HG02763 (cell line): ENCODE measurements at regions not wholly inside any gene's neighbourhood (a gene's known extent, or its start where the extent isn't known, plus 50 kb on each side); places are given as distances from the start of the nearest gene placed in this dataset.

ENCODE experiments used
- ATAC-seq: cut with Tn5 transposase; IDR thresholded peaks from one replicate; pipeline ENCODE4 v1.9.1; 2021; ENCODE audit warnings: mild to moderate bottlenecking, moderate library complexity; ENCODE audit not compliant: unreplicated experiment

DNA sequence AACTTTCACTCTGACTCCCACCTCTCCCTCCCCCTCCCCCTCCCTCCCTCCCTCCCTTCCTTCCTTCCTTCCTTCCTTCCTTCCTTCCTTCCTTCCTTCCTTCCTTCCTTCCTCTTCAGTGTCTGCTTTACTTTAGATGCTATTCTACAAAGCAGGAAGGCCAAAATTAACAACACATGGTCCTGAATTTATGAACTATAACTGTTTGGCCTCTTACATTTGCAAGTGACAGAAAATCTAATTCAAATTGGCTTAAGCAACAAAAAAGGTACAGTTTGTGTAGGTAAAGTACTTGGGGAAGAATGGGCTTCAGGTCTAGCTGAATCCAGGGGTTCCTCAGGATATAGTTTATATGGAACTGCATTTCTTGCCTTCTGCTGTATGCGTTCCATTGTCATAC, 673.0 kb downstream of the AACS start:
- ATAC-seq, result no peak

DNA sequence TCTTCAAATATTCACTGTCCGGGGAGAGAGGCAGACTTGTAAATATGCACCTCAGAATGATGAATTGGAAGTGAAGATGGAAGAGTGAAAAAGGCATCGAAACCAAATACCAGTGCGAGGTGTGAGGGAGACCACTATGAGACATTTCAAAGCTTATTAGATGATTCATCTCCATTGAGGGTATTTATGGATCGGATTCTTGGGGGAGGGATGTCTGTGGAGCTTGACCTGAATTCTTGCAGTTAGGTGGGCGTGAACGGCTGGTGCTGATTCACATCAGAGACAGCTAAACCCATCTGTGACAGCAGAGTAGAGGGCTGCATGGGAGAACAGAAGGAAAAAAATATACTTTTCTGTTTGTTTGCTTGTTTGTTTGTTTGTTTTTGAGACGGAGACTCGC, 677.2 kb downstream of the AACS start:
- ATAC-seq, result no peak

DNA sequence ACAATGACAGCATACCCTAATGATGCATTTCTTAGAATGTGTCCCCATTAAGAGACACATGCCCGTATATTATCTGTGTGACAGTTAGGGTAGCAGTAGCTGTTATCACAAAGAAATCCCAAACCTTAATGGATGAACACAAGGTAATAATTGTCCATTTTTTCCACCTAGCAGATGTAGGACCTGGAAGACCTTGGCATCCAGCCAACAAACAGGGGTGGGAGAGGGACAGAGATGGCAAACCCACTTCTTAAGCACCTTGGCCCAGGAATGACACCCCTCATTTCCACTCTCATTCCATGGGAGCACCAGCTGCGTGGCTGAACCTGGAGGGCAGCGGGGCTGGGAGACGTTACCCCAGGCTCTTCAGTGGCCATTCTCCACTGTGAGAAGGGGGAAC, 679.0 kb downstream of the AACS start:
- no peak for ATAC-seq

DNA sequence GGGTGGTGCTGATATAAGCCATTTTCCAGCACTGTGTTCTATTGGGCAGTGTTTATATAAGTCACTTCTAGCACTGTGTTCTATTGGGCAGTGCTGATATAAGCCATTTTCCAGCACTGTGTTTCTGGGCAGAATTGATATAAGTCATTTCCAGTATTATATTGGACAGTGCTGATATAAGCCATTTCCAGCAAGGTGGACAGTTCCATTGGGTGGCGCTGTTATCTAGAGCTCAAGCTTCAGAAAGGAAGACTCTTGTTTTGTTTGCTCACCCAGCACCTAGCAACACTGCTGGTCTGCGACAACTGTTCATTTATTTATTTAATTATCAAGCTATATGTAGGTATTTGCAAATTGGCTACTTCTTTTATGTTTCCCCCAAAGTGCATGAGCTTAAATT, 690.3 kb downstream of the AACS start:
- no peak for ATAC-seq

DNA sequence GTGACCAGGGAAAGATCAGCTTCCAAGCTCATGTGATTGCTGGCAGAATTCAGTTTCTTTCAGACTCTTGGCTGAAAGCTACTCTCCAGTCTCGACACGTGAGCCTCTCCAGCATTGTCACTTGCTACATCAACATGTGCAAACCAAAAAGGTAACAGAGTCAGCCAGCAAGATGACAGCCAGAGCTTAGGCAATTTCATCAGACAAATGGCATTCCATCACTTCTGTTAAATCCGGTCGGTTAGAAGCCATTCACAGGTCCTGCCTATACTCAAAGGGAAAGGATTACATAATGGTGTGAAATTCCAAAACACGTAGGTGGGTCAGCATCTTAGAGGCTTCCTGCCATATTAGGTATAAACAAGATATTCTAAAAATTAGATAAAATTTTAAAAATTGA, 700.9 kb downstream of the AACS start:
- no peak for ATAC-seq

DNA sequence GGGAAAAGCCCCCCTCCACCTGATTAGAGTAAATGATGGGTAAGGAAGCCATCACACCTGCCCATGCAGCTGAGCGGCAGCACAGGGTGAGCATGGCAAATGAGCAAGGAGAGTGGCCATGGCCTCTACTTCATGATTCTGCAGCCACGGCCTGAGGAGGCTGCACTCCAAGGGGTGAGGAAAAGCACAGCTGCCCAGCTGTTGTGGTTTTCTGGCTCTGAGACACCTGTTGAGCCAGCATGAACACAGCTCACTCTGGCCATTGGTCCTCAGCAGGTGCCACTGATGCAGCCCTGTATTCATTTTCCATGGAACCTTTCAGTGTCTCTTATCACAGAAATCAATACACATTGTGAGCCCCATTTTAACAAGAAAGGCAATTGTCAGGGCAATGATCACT, 707.2 kb downstream of the AACS start:
- no peak for ATAC-seq

DNA sequence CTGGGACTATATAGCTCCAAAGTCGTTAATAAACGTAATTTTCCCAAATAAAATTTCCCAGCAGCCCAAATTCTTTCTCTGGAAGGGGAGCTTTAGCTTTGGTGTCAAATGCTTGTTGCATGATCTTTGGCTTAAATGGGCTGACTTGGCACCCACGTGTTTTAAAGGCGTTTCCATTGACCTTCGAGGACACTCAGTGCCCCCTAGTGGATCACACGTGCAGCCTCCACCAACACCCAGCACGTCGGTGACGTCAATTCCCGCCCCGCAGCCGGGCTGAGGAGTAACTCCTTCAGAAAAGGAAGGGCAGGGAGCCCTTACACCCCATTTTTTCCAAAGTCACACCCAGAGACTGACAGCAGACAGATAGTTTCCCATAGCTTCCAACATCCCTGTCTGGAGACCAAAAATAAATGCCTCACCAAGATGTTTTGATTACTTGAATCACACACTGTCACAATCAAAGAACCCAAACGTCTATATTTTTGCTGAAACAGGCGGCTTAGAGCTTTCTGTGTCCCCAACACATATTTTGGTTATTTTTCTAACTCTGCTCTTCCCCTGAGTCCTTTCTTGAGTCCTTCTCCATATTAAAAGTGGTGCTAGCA, 707.9 kb downstream of the AACS start:
- peak; percentile 53 for ATAC-seq

DNA sequence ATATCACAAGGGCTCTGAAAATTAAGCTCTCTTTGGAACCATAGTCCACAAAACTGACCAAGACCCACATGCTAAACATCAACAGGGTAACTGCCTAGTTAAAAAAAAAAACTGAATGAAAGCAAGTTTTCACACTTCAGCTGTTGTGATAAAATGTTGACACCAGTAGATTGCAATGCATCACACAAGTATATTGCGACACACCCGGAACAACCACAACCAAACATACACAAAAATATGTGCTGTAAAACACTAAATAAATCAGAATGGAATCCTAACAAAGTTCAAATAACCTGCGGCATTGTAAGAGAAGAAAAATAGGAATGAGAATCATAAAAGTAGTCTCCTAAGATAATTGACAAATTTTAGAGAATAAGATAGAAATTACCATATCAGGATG, 710.3 kb downstream of the AACS start:
- ATAC-seq, result no peak

DNA sequence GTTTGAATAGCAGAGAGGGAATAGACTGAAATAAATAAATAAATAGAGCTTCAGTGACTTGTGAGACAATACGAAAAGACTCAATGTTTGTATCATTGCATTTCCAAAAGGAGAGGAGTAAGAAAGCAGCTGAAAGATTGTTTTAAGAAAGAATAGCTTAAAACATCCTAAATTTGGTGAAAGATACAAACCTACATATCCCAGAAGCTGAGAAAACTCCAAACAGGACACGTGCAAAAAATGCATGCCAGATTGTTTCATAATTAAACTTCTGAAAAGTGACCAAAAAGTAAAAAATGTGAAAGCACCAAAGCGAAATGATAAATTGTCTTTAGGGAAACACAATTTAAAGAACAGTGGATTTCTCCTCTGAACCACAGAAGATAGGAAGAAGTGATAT, 711.0 kb downstream of the AACS start:
- no peak for ATAC-seq

DNA sequence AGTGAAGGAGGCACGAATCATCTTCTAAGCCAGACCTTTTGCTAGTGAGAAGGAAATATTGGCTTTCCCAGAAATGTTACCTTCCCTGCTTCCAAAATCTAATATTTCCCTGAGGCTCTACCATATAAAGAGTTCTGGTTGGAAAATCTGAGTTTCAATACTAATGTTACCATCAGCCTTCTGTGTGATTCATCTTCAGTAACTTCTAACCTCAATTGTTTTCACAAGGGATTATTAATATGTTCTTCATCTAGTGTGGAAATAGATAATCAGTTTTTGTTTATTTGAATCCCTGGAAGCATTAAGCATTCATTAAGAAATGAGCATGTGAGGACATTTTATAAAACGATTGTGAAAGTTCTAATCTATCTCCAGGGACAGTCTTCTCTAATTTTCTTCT, 720.9 kb downstream of the AACS start:
- ATAC-seq, result no peak

DNA sequence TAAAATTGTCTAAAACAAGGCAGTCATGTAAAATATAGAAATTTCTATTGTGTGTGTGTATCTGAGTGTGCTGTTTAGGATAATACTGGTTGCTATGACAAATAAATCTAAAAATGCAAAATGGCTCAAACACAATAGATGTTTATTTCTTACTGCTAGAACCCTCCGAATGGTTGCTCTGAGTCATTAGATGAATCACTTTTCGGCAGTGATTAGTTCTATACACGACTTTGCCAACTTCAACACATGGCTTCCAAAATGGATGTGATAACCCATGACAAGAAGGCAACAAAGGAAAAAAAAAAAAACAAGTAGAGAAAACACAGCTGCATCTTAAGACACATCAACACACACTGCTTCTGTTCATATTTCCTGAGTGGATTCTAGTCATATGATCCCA, 729.2 kb downstream of the AACS start:
- ATAC-seq, result no peak

DNA sequence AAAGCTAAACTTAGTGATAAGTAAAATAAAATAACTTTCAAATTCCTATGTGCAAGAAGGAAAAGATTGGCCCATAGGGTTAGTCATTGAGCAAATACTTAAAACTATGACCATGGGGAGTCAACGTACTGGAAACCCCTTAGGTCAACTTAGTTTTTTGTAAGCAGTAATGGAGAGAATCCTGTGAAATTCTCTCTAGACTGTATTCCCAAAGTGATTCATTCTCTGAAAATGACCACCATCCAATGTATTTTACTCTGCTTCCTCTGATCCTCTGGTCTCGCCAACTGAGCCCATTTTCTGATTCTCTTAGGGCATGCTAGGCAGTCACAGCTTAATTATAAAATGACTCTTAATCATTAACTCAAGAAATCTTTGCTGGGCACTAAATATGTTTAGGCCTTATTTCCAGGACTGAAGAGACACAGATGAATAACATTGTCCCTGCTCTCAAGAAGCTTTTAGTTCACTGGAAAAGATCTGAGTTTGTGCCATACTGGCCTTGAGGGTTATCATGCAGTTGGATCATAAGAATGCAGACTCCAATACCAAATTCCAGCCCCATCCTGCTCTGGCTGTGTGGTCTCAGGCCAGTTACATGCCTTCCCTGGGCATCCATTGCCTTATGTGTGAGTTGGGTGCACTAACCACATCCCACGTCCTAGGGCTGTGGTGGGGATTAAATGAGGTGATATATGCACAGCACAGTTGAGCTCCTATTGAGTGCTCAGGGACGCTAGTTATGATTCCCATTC, 732.4 kb downstream of the AACS start:
- no peak for ATAC-seq

DNA sequence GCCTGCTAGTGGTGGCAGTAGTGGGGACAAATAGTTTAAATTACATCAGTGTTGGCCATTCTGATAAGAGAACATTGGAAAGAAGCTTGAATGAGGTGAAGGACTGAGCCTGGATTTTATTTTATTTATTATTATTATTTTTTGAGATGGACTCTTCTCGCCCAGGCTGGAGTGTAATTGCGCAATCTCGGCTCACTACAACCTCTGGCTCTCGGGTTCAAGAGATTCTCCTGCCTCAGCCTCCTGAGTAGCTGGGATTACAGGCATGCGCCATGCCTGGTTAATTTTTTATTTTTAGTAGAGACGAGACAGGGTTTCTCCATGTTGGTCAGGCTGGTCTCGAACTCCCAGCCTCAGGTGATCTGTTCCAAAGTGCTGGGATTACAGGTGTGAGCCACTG, 739.4 kb downstream of the AACS start:
- ATAC-seq, result no peak

DNA sequence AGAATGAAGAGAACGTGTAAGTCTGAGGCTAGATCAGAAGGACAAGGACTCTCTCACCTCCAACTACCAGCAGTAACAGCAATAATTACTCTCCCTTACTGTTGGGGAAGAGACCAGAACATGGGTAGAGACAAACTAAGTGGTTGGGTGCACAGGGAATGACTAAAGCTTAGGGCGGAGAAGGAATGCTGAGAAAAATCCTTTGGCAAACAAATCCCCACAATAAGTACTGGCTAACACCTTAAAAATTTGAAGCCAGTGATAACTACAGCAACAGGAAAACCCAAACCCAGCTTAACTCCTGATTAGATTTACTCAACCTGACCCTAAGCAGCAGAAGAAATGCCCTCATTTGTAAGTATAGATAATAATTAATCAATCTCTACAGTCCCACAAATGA, 759.0 kb downstream of the AACS start:
- ATAC-seq, result no peak

DNA sequence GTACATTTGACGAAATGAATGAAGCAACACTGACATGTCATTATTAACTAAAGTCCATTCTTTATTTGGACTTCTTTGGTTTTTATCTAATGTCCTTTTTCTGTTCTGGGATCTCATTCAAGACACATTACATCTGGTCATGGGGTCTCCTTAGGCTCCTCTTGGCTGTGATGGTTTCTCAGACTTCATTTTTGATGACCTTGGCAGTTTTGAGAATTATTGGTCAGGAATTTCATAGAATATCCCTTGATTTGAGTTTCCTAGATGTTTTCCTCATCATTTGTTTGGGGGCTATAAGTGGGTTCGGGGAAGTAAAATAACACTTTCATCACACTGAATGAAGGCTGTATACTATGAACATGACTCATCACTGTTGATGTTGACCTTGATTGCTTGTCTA, 770.6 kb downstream of the AACS start:
- no peak for ATAC-seq

DNA sequence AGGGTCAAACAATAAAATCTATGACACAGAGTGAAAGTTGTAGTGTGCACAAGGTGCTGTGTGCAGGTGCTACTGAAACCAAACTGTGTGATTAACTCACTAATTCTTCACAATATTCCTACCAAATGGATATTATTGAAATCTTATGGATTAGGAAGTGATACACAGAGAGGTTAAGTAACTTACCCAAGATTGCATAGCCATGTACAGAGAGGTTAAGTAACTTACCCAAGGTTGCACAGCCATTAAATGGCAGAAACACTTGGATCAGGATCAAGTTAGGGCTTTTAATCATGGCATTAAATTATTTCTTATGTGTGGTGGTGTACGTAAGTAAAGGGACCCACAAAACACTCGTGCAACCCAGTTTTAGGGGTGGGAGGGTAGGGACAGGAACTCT, 771.4 kb downstream of the AACS start:
- ATAC-seq, result no peak

DNA sequence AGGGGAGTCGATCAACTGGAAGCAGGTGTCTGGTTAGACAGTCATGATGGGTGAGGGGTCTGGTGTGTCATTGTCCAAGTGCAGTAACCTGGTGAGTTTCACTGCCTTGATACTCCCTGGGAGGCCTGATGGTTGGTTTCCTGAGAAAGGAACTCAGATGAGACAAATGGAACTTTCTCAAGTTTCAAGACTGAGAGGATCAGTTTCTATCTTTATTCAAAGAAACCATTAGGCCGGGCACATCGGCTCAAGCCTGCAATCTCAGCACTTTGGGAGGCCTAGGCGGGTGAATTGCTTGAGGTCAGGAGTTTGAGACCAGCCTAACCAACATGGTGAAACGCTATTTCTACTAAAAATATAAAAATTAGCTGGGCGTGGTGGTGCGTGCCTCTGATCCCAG, 776.1 kb downstream of the AACS start:
- no peak for ATAC-seq

DNA sequence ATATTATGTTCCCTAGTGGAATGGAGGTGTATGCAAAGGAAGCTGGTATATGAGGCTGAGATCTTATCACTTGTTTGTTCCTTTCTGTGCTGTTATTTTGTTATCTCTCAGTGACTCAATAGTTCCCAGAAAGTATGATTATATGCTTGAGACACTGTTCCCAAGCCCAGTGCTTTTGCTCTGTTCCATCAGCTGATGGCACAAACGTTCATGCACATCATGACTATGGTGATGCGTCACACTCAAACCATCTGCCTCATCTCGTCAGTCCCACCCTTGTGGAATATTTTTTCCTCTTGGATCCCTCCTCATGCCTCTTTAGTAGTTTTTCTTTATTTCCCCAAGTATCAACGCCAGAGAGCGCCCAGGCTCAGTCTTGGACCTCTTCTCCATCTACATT, 786.9 kb downstream of the AACS start:
- ATAC-seq, result no peak

DNA sequence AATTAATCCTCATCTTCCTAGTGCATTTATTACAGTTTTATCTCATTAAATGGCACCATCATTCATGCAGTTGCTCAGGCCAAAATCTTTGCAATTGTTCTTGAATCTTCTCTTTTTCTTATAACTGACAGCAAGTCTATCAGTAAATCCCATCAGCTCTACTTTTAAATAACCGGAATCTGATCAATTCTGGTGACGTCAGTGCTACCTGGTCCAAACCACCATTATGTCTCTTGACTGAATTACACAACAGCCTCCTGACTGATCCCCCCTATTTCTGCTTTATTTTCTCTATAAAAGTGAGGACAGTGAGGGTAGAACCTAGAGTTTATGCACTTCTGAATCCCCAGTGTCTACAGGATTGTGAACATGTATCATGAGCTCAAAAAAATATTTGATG, 787.4 kb downstream of the AACS start:
- ATAC-seq, result no peak

DNA sequence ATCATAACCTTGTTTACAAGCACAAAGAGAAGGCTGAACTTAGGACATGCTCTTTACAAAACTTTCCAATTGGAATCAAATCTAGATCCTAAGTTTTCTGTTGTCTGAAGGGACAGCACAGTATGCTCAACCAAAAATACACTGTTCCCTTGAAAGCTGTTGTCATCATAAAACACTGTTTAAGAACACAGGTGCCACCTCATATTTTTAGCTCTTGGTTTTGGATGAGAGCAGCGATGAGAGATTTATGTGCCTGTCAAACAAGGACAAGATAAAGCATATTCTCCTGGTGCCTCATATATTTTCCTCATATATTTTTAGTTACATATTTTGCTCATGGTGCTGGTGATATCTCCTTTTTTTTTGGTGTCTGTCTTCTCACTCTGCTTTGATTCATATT, 788.4 kb downstream of the AACS start:
- no peak for ATAC-seq

DNA sequence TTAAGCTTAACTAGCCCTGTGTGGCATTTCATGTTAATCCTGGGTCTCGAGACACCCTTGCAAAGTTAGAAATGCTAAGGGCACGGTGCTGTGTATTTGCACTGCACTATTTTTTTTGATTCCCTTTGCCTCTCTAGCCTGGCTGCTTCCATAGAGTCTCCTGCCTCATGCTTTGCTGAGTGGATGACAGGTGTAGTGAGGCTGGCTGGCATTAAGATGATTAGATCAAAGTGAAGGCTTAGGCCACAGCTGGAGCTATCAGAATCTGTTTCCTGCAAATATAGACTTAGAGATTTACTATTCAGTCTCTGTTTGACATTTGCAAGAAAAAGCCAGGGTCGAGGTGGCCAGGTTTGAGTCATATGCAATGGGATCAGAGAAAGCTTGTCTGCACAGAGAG, 791.1 kb downstream of the AACS start:
- no peak for ATAC-seq

DNA sequence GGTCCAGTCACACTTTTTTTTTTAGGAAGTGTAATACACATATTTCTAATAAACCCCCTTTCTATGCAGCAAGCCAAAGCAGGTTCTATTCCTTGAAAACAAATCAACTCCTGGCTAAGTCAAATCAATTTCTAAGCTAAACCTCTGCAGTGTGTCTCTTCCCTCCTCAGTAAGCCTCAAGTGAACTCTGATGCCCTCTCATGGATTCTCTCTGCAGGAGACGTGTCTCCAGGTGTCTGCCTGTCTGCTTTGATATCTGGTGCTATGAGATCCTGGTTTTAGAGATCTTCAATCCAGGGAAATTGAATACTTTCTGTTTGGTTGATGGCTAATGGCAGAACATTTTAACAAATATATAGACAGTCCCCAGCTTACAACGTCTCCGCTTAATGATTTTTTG, 791.7 kb downstream of the AACS start:
- no peak for ATAC-seq

DNA sequence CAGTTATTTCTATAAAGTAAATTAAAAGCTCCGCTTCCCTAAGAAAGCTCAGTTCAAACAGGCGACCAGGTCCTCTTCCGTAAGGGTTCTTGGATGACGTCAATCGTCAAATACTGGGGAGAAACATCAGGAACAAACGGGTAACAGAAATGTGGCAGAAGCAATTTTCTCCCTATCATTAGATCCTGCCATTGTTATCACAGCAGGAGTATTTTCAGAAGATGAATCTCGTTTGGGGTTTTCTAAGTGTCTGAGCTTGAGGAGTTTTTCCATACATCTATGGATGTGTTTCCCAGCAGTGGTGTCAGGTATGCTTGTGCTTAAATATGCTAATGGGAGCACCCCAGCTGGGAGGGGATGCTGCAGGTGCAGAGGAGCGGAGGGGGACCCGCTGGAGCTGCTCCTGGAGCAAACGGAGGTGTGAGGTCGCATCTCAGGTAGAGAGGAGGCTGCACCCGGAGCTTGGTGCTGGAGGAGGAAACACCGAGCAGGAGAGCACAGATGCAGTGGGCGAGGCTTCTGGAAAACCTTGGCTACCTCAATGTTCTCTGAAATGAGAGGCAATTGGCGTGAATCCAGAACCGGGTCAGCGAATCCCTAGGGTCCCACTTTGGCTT, 795.5 kb downstream of the AACS start:
- ATAC-seq, result no peak
